GM18858 (cell line): ENCODE measurements at regions not wholly inside any gene's neighbourhood (a gene's known extent, or its start where the extent isn't known, plus 50 kb on each side); places are given as distances from the start of the nearest gene placed in this dataset.
"Not testable (repeated sequence)": the region's sequence is repeated elsewhere in the genome, so short reads cannot be mapped to it uniquely, and the experiment has no call there.

Experiments
- ATAC-seq: cut with Tn5 transposase; IDR thresholded peaks from one replicate; pipeline ENCODE4 v1.9.1; 2021; ENCODE audit not compliant: unreplicated experiment

GRCh38 chr4:75287738-75288517 lies 226.3 kb downstream of the RCHY1 start:
- ATAC-seq = no peak

GRCh38 chr4:75285837-75286236 lies 228.4 kb downstream of the RCHY1 start:
- no peak for ATAC-seq

DNA sequence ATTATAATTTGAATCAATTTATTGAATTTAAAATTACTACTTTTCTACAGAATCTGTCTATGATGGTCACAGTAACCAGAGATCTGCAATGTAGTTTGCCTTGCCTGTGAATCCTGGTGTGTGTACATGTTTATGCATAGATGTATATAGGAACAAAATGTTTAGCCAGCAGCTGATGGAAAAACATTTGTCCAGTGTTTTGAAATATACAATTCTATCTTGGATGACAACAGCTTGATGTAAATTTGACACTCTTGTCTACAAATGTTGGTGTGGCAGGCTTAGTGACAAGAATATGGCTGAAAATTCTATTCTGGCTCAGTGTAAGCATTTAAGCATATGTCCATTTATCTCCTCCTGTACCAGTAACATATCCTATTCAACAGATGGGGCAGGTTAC lies 229.4 kb downstream of the RCHY1 start:
- ATAC-seq = no peak

- ATAC-seq = not testable (repeated sequence)
These were observed 233.7 kb downstream of the RCHY1 start for GRCh38 chr4:75280461-75280860.

DNA sequence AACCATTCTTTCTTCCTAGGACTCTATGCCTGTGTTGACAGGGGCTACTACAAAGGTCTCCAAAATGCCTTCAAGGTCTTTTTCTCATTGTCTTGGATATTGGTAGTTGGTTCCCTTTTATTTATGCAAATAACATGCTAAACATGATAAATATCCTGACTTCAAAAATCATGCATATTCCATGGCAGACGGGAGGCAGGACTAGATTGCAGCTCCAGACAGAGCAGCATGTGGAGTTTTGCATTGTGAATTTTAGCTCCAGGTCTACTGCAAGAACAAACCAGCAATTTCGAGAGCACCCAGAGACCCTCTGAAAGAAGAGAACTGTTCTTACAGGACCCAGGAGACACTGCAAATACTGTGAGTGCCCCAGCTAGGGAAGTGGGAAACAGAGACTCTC lies 254.9 kb downstream of the RCHY1 start:
- no peak for ATAC-seq

DNA sequence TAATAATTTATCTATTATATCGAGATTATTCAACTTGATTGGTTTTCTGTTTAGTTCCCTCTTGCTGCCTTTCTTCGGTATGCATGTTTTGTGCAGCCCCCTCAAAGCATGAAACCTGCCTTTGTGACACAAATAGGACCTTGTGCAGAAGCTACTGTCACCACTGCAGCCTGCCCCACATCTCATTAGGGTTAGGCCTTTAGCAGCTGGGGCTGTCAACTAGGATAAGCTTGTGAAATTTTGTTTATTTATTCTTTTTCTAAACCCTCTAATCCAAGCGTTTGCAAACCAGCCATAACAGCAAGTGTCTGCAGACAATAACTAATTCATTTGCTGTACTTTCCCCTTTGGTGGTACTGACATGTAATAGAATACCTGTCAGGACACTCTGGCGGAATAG lies 258.9 kb downstream of the RCHY1 start:
- ATAC-seq = no peak

- no peak for ATAC-seq
These were observed 259.5 kb downstream of the RCHY1 start for GRCh38 chr4:75254745-75255144.

DNA sequence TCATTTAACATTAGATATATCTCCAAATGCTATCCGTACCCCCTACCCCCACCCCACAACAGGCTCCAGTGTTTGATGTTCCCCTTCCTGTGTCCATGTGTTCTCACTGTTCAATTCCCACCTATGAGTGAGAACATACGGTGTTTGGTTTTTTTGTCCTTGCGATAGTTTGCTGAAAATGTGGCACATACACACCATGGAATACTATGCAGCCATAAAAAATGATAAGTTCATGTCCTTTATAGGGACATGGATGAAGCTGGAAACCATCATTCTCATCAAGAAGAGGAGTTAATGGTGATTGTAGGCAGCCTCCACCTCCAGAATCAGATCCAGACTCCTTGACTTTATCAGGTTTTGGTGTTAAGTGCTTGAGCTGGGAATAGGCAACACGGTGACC lies 261.1 kb downstream of the RCHY1 start:
- ATAC-seq = not testable (repeated sequence)

DNA sequence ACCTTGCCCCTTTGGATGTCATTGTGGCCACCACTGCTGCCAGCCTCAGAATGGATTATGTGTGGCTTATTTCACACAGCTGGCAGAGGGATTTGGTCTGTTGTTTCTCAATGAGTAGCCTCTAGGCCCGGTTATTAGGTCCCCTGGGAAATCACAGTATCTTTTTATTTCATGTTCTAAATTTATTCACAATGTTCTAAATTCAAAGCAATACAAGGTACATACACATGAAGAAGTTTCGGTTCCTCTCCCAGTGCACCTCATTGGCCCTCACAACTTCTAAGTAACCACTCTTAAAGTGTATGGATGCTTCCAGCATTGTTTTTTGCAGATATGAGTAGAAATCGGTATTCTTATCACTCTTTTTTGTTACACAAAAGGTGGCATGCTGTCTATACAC lies 262.7 kb downstream of the RCHY1 start:
- ATAC-seq = peak; percentile 92

- ATAC-seq = no peak
These were observed 264.5 kb downstream of the RCHY1 start for GRCh38 chr4:75249739-75250138.

DNA sequence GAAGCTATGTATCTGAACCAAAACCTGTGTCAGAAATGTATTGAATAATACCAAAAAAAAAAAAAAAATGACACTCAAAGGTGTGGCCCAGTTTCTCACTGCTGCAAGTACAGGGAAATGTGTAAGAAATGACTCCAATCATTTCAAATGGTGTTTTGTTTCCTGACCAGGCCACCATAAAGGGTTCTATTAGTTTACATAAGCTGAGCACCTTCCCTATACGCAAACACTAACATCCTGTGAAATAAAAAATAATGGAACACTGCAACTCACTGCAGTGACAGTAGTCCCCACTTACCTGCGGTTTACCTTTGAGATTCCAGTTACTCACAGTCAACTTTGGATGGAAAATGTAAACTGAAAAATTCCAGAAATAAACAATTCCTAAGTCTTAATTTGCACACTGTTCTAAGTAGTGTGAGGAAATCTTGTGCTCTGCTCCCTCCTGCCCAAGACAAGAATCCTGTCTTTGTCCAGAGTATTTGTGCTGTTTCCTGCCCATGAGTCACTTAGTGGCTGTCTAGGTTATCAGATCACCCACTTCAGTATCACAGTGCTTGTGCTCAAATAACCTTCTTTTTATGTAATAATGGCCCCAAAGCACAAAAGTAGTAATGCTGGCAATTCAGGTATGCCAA lies 265.3 kb downstream of the RCHY1 start:
- ATAC-seq = no peak

DNA sequence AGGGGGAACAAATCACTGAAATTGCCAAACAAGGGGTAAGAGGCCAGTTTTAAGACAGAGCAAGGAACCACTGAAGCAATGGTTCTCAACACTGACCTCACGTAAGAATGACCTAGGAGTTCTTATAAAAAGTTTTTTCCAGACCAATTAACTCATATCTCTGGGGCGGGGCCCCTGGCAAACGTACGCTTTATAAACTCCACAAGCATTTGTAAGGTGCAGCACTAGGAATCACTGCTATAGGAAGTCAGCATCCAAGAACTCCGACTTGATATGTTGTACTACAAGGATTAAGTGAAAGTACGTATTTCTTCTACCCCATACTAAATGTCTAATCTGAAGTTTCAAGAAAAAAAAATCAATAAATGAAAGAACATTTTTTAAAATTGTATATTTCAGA lies 269.9 kb downstream of the RCHY1 start:
- ATAC-seq = no peak

- ATAC-seq = no peak
These were observed 270.6 kb downstream of the RCHY1 start for GRCh38 chr4:75243570-75243969.

GRCh38 chr4:75235359-75235951 lies 278.7 kb downstream of the RCHY1 start:
- ATAC-seq = peak; percentile 96

- ATAC-seq = no peak
These were observed 281.7 kb downstream of the RCHY1 start for GRCh38 chr4:75232546-75232945.

GRCh38 chr4:75229806-75230570 lies 284.2 kb downstream of the RCHY1 start:
- peak; percentile 79 for ATAC-seq

DNA sequence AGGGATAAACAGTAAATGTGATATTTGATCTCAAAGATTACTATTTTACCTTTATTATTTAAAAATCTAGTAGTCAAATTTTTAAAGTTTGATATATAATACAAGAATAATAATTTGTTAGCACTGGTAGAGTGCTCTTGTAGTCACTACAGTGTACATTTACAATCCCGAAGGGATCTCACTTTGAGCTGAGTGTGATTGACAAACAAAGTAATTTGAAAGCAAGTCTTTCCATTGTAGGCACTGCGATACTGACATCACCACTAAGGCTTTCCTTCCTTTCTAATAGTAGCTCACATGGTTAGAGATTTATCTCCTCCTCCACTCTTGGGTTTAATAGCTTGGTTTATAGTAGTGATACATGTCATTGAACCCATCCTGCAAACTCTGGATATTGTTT lies 280.6 kb downstream of the PARM1 start:
- ATAC-seq = no peak

- no peak for ATAC-seq
These were observed 278.5 kb downstream of the PARM1 start for GRCh38 chr4:75211422-75211821.

GRCh38 chr4:75207902-75208301 lies 275.0 kb downstream of the PARM1 start:
- ATAC-seq = no peak

- ATAC-seq = no peak
These were observed 262.2 kb downstream of the PARM1 start for GRCh38 chr4:75195111-75195510.

GRCh38 chr4:75194180-75194579 lies 261.3 kb downstream of the PARM1 start:
- ATAC-seq = no peak

DNA sequence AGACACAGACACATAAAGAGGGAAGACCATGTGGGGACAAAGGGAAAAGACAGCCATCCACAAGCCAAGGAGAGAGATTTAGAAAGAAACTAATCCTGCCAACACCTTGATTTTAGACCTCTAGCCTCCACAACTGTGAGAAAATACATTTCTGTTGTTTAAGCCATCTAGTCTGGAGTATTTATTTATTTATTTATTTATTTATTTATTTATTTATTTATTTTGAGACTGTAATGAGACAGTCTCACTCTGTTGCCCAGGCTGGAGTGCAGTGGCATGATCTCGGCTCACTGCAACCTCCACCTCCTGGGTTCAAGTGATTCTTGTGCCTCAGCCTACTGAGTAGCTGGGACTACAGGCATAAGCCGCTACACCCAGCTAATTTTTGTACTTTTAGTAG lies 259.3 kb downstream of the PARM1 start:
- ATAC-seq = not testable (repeated sequence)
